Cardiac fibroblast (primary cell): ENCODE measurements at regions not wholly inside any gene's neighbourhood (a gene's known extent, or its start where the extent isn't known, plus 50 kb on each side); places are given as distances from the start of the nearest gene placed in this dataset.
"Not testable (repeated sequence)": the region's sequence is repeated elsewhere in the genome, so short reads cannot be mapped to it uniquely, and the experiment has no call there.

Experiments used
- DNase-seq, 2 donors: peaks; one replicate each; pipeline versions ENCODE4 v3.0.0 to v3.0.0-alpha.2; 2010; ENCODE audit warnings: low read depth in 2 of 2
- H3K4me3 ChIP-seq, 2 donors: replicated peaks in 1 of 2; 1 replicate in 1 of 2; 2 replicates in 1 of 2; pipeline ENCODE4 v1.5.1; 2011; ENCODE audit warnings: low read depth in 2 of 2, low read length in 2 of 2, mild to moderate bottlenecking in 2 of 2, moderate library complexity in 1 of 2
- CTCF ChIP-seq: IDR thresholded peaks from one replicate; pipeline ENCODE4 v1.5.1; 2011; ENCODE audit warnings: low read depth, mild to moderate bottlenecking, low read length, inconsistent platforms

GRCh38 chr13:81246556-81246955 lies 905.6 kb upstream of the SPRY2 start:
- no peak for DNase-seq
- TF ChIP-seq CTCF: no peak
- no peak overlapping the region for H3K4me3 ChIP-seq

- DNase-seq: no peak
- no peak overlapping the region for H3K4me3 ChIP-seq
- no peak for TF ChIP-seq CTCF
Measured at GRCh38 chr13:81244011-81244410, 903.1 kb upstream of the SPRY2 start.

- no peak for DNase-seq
- H3K4me3 ChIP-seq: no peak overlapping the region
- TF ChIP-seq CTCF: no peak
Measured at GRCh38 chr13:81230386-81230785, 889.5 kb upstream of the SPRY2 start.

- DNase-seq, H3K4me3 ChIP-seq: not testable (repeated sequence)
Measured at GRCh38 chr13:81226830-81227229, 885.9 kb upstream of the SPRY2 start.

- no peak overlapping the region for H3K4me3 ChIP-seq
- no peak for TF ChIP-seq CTCF
- no peak for DNase-seq
Measured at GRCh38 chr13:81224209-81224833, 883.4 kb upstream of the SPRY2 start.

- no peak overlapping the region for H3K4me3 ChIP-seq
- no peak for TF ChIP-seq CTCF
- no peak for DNase-seq
Measured at GRCh38 chr13:81223778-81224177, 882.9 kb upstream of the SPRY2 start.

- TF ChIP-seq CTCF: no peak
- DNase-seq: no peak
- no peak overlapping the region for H3K4me3 ChIP-seq
Measured at GRCh38 chr13:81211713-81212112, 870.8 kb upstream of the SPRY2 start.
